Hepatocyte (in vitro differentiated cells): ENCODE measurements at regions not wholly inside any gene's neighbourhood (a gene's known extent, or its start where the extent isn't known, plus 50 kb on each side); places are given as distances from the start of the nearest gene placed in this dataset.

Experiments used
- DNase-seq: peaks from one replicate; pipeline ENCODE4 v3.0.0-alpha.2; 2016; ENCODE audit warnings: low spot score
- H2AFZ ChIP-seq: fragments of 200-600 bp; sonication (generic); 2 replicates; pipeline ENCODE4 v1.6.0; 2016; ENCODE audit warnings: antibody characterized with exemption, mild to moderate bottlenecking
- H3K27ac ChIP-seq: fragments of 200-600 bp; sonication (generic); 2 replicates; pipeline ENCODE4 v1.5.1; 2016; ENCODE audit warnings: mild to moderate bottlenecking
- H3K27me3 ChIP-seq: fragments of 200-600 bp; sonication (generic); 2 replicates; pipeline ENCODE4 v1.6.1; 2016
- H3K36me3 ChIP-seq: fragments of 200-600 bp; sonication (generic); replicated peaks from 2 replicates; pipeline ENCODE4 v1.5.1; 2016; ENCODE audit warnings: low read depth; ENCODE audit not compliant: insufficient read depth
- H3K4me1 ChIP-seq: fragments of 200-600 bp; sonication (generic); 2 replicates; pipeline ENCODE4 v1.5.1; 2016; ENCODE audit warnings: mild to moderate bottlenecking, moderate library complexity; ENCODE audit not compliant: insufficient read depth
- H3K4me2 ChIP-seq: fragments of 200-600 bp; sonication (generic); 2 replicates; pipeline ENCODE4 v1.6.0; 2016
- H3K4me3 ChIP-seq: fragments of 200-600 bp; sonication (generic); 2 replicates; pipeline ENCODE4 v1.5.1; 2016; ENCODE audit warnings: mild to moderate bottlenecking
- H3K79me2 ChIP-seq: fragments of 200-600 bp; sonication (generic); 2 replicates; pipeline ENCODE4 v1.6.0; 2017; ENCODE audit warnings: mild to moderate bottlenecking
- H3K9me2 ChIP-seq: fragments of 200-600 bp; sonication (generic); replicated peaks from 2 replicates; pipeline ENCODE4 v1.6.0; 2017; ENCODE audit warnings: mild to moderate bottlenecking; ENCODE audit not compliant: insufficient read depth
- H3K9me3 ChIP-seq: fragments of 200-600 bp; sonication (generic); 2 replicates; pipeline ENCODE4 v1.5.1; 2016; ENCODE audit warnings: low read depth, mild to moderate bottlenecking
- H4K20me1 ChIP-seq: fragments of 200-600 bp; sonication (generic); 2 replicates; pipeline ENCODE4 v1.6.0; 2016; ENCODE audit warnings: mild to moderate bottlenecking; ENCODE audit not compliant: insufficient read depth, poor library complexity, severe bottlenecking
- EZH2 ChIP-seq: fragments of 200-600 bp; sonication (generic); IDR thresholded peaks from 2 replicates; pipeline ENCODE4 v1.6.1; 2016; ENCODE audit warnings: antibody characterized with exemption, mild to moderate bottlenecking, borderline replicate concordance
- EZH2phosphoT487 ChIP-seq: fragments of 200-600 bp; sonication (generic); IDR thresholded peaks from one replicate; pipeline ENCODE4 v1.6.1; 2018; ENCODE audit warnings: antibody characterized with exemption, mild to moderate bottlenecking, low read depth, moderate library complexity; ENCODE audit not compliant: unreplicated experiment, severe bottlenecking
- WGBS: methylation state at CpG from one replicate; pipeline ENCODE4 v1.1.6; 2016; ENCODE audit warnings: low lambda C conversion rate; ENCODE audit errors: missing lambda C conversion rate; 5-methylcytosine and 5-hydroxymethylcytosine counted together
- TF ChIP-seq, protein P1 (sequence below): fragments of 200-600 bp; sonication (generic); IDR thresholded peaks from 2 replicates; pipeline ENCODE4 v1.5.1; 2016; ENCODE audit warnings: antibody characterized with exemption, mild to moderate bottlenecking; ENCODE audit not compliant: poor library complexity

GRCh38 chr5:28737222-28737621 is 1698.8 kb upstream of the CDH9 start:
- Histone ChIP-seq H3K4me1 (no peaks in the 10 kb centered on the region), H3K9me3 (no peaks in the 10 kb centered on the region), H3K36me3 (no peaks in the 10 kb centered on the region), H2AFZ (no peak overlapping the region), H3K27ac (no peak overlapping the region), H4K20me1 (no peaks in the 10 kb centered on the region), H3K27me3 (no peaks in the 10 kb centered on the region), H3K9me2 (no peaks in the 10 kb centered on the region), H3K4me3 (no peak overlapping the region), H3K79me2 (no peaks in the 10 kb centered on the region), H3K4me2 (no peak overlapping the region)
- DNase-seq = no peak
- TF ChIP-seq EZH2phosphoT487 (no peak), EZH2 (no peak)
- TF ChIP-seq, protein P1, sequence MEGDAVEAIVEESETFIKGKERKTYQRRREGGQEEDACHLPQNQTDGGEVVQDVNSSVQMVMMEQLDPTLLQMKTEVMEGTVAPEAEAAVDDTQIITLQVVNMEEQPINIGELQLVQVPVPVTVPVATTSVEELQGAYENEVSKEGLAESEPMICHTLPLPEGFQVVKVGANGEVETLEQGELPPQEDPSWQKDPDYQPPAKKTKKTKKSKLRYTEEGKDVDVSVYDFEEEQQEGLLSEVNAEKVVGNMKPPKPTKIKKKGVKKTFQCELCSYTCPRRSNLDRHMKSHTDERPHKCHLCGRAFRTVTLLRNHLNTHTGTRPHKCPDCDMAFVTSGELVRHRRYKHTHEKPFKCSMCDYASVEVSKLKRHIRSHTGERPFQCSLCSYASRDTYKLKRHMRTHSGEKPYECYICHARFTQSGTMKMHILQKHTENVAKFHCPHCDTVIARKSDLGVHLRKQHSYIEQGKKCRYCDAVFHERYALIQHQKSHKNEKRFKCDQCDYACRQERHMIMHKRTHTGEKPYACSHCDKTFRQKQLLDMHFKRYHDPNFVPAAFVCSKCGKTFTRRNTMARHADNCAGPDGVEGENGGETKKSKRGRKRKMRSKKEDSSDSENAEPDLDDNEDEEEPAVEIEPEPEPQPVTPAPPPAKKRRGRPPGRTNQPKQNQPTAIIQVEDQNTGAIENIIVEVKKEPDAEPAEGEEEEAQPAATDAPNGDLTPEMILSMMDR = no peak

GRCh38 chr5:28734396-28734795 is 1696.0 kb upstream of the CDH9 start:
- no peaks in the 10 kb centered on the region for H3K36me3 ChIP-seq
- DNase-seq = no peak
- no peak overlapping the region for H3K4me2 ChIP-seq
- no peaks in the 10 kb centered on the region for H3K27me3 ChIP-seq
- H4K20me1 ChIP-seq = no peaks in the 10 kb centered on the region
- no peaks in the 10 kb centered on the region for H3K9me3 ChIP-seq
- H2AFZ ChIP-seq = no peak overlapping the region
- H3K4me1 ChIP-seq = no peaks in the 10 kb centered on the region
- TF ChIP-seq EZH2phosphoT487 (no peak), EZH2 (no peak)
- TF ChIP-seq, protein P1 = no peak
- H3K4me3 ChIP-seq = no peak overlapping the region
- H3K9me2 ChIP-seq = no peaks in the 10 kb centered on the region
- WGBS = 84% methylated on average over 3 of the region's 3 CpGs
- H3K79me2 ChIP-seq = no peaks in the 10 kb centered on the region
- H3K27ac ChIP-seq = no peak overlapping the region

GRCh38 chr5:28729067-28729466 is 1690.7 kb upstream of the CDH9 start:
- Histone ChIP-seq H3K36me3 (no peaks in the 10 kb centered on the region), H3K4me2 (no peak overlapping the region), H3K9me2 (no peaks in the 10 kb centered on the region), H3K27me3 (no peaks in the 10 kb centered on the region), H3K4me3 (no peak overlapping the region), H3K9me3 (no peaks in the 10 kb centered on the region), H2AFZ (no peak overlapping the region), H4K20me1 (no peaks in the 10 kb centered on the region), H3K79me2 (no peaks in the 10 kb centered on the region), H3K27ac (no peak overlapping the region), H3K4me1 (no peaks in the 10 kb centered on the region)
- TF ChIP-seq EZH2phosphoT487 = no peak
- no peak for TF ChIP-seq EZH2
- TF ChIP-seq, protein P1 = no peak
- no peak for DNase-seq
- WGBS = 92% methylated on average over 1 of the region's 1 CpG

GRCh38 chr5:28726815-28727214 is 1688.4 kb upstream of the CDH9 start:
- TF ChIP-seq EZH2 = no peak
- no peak for TF ChIP-seq EZH2phosphoT487
- TF ChIP-seq, protein P1 = no peak
- H2AFZ ChIP-seq = no peak overlapping the region
- no peaks in the 10 kb centered on the region for H3K9me2 ChIP-seq
- no peaks in the 10 kb centered on the region for H3K4me1 ChIP-seq
- no peak for DNase-seq
- no peaks in the 10 kb centered on the region for H3K79me2 ChIP-seq
- H3K9me3 ChIP-seq = no peaks in the 10 kb centered on the region
- no peak overlapping the region for H3K4me2 ChIP-seq
- no peak overlapping the region for H3K4me3 ChIP-seq
- WGBS = 84% methylated on average over 2 of the region's 2 CpGs
- no peaks in the 10 kb centered on the region for H3K36me3 ChIP-seq
- no peak overlapping the region for H3K27ac ChIP-seq
- H4K20me1 ChIP-seq = no peaks in the 10 kb centered on the region
- no peaks in the 10 kb centered on the region for H3K27me3 ChIP-seq
